NCI-H146 (cell line): ENCODE measurements at regions not wholly inside any gene's neighbourhood (a gene's known extent, or its start where the extent isn't known, plus 50 kb on each side); places are given as distances from the start of the nearest gene placed in this dataset.
"Not testable (repeated sequence)": the region's sequence is repeated elsewhere in the genome, so short reads cannot be mapped to it uniquely, and the experiment has no call there.

Source experiments
- DNase-seq: peaks from one replicate; lab custom pipeline; 2025; lab: John Stamatoyannopoulos, UW

DNA sequence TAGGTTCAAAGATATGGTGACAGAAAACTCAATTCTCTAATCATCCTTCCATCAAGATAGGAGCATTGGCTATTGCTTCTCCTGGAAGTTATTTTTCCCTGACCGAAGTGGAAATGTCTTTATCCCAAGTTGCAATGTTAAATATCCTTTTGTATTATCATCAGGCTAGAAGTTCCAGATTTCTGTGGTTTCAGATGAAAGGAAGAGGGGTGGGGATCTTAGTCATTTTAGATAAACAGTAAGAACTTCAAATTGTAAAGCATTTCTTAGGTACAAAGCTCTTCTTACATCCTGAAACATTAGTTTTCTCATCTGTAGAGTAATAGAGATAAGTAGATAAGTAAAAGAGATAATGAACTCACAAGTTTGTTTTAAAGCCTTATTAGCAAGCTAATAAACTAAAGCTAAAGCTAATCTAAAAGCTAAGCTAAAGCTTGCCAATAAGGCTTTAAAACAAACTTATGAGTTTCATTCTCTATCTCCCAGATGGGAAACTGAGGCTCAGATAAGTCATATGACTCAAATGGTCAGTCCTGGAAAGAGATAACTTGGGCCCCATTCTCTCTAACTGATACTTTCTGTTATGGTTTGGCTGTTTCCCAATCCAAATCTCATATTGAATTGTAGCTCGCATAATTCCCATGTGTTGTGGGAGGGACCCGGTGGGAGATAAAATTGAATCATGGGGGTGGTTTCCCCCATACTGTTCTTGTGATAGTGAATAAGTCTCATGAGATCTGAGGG, 99.2 kb upstream of the KCNK2 start:
- no peak for DNase-seq

DNA sequence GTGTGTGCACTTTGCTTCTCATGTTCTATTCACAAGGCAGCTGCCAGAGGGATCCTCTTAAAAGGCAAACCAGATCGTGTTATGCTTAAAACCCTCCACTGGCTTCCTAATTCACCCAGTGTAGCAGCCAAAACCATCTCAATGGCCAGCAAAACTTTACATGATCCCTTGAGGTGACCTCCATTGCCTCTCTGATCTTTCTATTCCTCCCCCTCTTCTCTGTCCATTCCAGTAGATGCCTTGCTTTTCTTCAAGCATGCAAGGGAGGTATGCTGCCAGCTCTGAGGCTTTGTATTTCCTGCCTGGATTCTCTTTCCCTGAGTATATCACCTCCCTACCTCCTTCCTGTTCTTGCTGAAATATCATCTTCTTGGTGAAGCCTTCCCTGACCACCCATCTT, 93.2 kb upstream of the KCNK2 start:
- DNase-seq = no peak

DNA sequence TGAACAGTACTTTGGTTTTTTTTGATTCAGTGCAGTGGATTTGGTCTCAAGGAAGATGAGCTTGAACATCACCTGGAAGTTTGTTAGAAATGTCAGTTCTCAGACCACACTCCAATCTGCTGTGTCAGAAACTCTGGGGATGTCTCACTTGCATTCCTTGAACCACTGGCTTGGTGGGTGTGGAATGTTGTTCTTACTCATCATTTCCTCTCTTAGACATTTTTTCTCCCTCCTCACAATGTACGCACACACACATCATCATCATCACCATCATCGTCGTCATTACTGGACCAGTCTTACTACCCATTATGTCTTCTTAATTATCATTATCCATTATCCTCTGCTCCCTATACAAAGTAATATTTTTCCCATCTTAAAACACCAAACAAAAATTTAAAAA, 91.9 kb upstream of the KCNK2 start:
- no peak for DNase-seq

DNA sequence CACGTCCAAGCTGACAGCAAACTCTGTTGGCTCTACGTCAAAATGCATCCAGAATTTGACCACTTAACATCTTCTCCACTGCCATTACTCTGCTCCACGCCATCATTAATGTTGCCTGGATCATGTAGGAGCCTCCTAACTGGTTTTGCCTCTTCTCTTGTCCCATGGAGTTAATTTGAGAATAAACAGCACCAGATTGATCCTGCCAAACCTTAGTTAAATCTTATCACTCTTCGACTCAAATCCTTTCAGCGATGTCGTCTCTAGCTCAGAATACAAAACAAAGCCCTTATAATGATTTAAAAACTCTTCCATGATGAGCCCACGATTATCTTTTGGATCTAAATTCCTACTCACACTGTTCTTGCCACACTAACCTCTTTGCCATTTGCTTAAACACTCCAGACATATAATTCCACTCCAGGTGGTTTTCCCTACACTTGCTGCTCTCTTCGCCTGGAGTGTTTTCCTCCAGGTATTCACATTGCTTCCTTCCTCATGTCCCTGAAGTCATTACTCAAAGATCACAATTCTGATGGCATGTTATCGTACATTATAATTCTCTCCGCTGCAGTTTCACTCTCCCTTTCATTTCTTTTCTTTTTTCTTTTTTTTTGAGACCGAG, 90.7 kb upstream of the KCNK2 start:
- DNase-seq = no peak

DNA sequence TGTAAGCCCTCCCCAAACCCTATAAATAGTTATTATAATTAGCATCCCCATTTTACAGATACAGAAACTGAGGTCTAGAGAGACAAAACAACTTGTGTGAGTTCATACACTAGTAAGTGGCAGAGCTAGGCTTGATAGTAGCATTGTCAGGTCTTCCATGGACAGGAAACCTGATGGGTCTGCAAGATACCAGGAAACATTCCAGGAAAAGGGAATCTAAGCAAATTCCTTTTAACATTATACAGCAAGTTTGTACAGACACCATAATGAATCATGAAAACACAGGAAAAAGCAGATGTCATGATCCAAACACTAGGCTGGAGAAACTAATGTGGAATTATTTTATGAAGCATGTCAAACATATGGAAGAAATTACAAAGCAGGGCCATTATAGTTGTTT, 89.1 kb upstream of the KCNK2 start:
- DNase-seq = no peak

DNA sequence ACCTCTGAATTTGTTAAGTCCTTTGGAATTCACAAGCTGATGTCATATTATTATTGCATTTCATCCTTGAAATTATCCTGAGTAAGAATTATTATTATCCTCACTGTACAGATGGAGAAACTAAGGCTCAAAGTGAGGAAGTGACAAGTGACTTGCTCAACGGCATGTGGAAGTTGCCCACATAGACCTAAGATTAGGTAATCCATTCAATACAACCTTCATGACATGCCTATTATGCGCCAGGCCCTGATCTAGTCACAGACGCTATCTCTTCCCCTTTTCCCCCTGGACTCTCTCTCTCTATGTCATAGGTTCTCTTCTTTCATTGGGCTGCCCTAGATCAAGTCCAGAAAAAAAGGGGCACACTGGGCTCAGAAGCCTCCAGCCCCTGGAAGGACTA, 84.9 kb upstream of the KCNK2 start:
- no peak for DNase-seq

DNA sequence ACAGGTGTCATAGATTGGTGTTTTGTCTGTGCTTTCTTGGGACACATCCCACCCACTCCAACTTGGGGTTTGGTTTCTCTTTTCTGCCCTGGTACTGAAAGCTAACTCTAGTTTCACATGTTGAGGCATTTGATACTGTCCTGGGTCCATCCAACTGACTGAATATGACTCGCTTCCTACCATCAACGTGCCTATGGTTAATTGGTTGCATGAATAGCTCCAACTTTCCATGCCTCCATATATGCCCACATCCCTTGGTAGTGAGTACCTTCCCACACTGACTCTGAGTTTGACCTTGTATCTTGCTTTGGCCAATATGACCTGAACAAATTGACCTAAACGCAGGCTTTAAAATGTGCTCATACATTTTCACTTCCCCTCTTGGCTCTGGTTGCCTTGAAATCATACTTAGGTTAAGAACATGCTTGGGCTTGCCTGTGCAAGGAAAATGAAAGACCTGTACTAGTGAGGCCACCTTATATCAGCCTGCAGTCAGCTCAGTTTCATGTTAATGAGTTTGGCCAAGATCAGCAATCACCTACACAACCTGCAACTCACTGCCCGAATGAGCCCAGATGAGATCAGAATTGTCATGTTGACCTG, 81.0 kb upstream of the KCNK2 start:
- no peak for DNase-seq

DNA sequence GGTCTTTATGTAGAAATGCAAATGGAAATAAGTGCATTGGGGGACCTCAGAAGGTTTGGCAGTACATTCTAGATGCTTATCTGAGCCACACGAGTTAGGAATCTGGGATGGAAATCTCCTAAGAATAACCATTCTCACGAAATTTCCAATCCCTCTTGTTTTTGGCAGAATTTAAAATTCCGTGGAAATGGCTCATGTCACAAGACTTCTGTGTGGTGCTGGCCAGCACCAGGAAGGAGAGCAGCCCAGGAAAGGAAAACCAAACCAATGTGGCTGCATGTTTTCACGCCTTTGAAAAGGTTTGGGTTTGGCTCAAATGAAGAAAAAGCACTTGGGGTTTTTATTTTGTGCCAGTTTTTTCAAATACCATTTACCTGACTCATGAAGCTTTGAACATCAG, 80.1 kb upstream of the KCNK2 start:
- DNase-seq = no peak

DNA sequence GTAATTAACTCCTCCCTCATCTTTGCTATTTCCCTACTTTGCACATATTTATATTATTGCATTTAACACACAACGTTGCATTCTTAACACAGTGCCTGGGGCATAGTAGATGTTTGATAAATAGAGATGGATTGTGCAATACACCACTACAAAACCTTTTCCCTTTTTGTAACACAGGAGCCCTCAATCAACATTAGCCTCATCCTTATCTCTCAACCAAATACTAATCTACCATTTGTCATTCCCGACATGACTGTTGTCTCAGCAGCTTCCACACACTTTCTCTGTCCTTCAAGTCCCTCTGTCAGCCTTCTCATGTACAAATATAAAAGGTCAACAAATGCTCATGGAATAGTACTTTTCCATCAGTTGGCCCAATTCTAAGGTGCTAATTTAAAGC, 78.9 kb upstream of the KCNK2 start:
- DNase-seq = peak; percentile 5

DNA sequence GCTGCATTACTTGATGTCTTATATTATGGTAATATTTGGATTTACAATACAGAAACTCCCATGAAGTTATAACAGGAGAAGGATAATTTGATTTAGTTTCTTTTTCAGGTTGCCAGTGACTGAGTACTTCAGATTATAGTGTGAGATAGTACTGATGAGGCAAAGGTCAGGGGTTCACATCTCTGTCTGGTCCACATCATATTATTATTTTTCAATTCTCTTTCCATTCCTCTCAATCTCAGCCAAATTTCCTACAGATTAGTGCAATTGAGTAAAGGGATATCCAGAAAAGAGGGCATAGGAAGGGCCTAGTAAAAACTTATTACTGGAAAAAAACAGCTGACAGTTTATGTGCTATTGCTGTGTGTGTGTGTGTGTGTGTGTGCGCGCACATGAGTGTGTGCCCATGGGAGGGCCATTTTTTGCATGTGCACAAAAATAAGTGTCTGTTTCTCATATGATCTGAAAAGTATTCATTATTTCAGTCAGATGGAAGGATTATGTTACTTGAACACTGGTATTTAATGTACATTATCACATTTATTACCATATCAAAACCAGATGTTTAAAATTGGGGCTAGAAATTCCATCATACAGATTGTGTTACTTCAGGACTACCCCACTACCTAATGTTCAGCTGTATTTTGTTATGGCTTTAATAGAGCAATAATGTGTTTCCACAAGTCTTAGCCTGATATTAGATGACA, 78.3 kb upstream of the KCNK2 start:
- no peak for DNase-seq

DNA sequence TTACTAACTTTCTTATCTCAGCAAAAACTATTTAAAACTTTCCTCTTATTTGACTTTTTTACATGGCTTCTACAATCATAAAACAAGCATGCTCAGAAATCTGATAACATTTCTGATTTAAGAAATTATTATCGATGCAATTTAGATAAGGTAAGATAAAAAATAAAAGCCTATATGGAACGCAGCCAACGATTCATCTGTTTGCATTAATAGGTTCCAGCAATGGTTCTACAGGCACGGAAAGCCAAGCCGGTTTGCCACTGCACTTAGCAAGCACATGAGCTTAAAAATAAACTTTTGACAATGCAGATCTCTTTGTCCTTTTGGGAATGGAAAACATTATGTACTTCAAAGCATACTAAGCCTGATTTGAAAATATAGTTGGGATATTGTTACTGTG, 77.5 kb upstream of the KCNK2 start:
- DNase-seq = peak; percentile 27

DNA sequence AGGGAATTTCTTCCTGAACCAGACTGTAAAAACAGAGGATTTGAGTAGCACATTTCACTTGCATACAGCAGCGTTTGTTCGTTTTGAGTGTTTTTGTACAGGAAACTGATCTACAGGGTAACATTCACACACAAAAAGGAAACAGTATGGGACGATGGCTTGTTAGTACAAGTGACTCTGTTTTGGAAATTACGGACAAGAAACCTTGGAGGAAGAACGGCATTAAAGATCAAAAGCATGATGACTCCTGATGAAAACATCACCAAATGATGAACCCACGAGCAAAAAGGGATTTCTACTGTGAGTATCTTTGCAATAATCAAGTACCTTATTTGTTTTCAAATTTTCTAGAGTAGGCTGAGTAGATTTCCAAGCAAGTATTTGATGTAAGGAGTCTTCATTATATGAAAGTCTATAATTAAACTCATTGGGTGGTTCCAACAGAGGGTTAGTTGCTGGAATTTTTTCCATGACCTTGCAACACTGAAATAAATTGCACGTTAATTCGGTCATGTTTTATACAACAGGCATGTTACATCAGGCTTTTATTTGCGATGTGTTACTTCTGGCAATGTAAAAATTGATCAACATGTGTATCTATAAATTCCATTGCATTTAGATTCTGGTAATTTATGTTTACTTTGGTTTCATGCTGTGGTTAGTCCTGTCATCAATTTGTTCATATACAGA, 76.7 kb upstream of the KCNK2 start:
- no peak for DNase-seq

DNA sequence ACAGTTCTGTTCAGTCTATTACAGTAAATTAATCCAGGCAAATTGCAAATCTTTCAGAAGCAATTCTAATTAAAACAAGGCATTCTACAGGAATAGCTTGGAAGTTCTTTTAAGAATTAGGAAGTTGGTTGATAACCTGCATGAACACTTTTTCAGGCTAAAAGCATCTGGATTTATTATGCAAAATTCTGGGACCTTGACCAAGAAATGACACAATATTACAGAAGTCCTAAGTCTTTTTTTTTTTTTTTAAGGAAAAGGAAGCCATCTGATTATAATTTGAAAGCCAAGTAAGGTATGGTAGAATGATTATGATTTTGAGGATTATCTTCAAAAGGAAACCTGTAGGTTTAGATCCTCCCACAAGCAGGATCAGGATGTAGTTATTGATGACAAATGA, 74.7 kb upstream of the KCNK2 start:
- no peak for DNase-seq

DNA sequence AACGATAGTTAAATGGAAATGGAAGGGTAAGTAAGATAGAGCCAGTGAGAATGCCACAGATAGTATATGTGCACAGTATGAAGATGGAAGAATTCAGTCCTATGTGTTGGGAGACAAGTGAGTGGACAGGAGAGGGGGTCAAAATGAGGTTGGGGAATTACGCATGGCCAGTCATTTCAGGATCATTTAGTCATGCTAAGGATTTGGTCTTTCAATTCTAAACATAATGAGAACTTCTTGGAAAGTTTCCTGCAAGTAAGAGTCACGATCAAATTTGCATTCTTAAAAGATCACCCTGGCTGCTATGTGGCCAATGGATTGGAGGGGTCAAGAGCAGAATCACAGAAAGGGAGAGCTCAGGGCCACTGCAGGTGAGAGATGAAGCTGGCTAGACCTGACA, 64.0 kb upstream of the KCNK2 start:
- DNase-seq = no peak

DNA sequence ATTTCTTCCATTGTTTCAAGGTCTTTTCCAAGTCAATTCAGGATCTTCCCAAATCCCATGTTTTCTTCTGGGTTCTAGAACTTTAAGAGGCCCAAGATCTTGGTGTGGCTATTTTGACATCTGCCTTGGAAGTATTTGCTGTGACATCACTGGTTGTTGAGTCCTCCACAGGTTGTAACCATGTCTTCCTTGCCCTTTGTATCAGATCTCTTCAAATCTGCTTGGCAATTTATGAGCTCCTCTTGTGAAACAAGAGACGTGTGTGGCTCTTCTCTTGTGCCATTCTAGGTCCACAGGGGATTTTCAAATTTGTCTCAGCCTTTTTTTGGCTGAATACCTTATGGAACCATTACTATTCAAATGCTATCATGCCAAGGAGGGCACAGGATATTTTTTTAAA, 60.3 kb upstream of the KCNK2 start:
- no peak for DNase-seq

DNA sequence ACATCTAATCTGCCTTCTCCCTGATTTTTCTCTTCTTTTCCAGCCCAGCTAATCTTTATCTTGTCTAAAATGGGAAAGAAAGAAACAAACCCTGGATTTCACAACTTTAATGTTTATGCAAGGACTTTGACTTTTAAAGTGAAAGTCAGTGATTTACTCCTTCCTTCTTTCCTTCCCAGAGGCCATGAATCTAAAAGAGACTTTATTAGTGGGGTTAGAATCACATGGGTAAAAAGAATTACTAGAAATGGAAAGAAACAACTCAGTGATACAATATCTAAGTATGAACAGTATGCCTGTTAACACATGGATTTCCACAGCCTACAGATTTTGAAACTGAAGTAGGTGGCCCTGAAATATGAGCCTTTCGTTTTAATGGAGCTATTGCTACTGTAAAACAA, 59.8 kb upstream of the KCNK2 start:
- DNase-seq = no peak

DNA sequence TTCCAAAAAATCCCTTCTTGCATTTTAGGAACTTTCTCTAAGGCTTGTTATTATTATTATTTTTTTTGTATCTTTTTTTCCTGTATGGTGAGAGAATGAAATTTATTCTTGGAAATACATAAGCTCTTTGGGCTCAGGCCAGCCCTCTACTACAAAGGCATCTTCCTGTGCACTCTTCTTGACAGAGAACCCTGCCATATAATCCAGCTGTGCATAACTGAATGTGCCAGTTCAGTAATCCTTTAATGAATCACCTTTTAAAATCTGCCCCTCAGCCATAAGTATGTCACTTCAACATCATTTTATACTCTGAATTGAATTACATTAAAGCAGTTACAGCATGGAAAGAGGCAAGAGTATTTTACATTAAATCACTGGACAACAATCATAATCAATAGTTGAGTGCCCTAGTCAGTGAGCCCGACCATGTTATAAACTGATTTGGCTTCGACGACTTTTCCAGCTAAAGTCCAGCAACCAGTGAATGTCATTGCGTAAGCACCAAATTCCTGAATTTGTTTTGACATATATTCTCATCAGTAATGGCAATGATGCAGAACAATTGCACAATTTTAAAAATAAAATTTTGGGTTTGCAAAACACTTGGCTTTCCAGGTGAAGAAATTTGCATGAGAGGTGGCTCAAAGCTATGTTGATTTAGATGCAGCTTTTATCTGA, 59.2 kb upstream of the KCNK2 start:
- no peak for DNase-seq

DNA sequence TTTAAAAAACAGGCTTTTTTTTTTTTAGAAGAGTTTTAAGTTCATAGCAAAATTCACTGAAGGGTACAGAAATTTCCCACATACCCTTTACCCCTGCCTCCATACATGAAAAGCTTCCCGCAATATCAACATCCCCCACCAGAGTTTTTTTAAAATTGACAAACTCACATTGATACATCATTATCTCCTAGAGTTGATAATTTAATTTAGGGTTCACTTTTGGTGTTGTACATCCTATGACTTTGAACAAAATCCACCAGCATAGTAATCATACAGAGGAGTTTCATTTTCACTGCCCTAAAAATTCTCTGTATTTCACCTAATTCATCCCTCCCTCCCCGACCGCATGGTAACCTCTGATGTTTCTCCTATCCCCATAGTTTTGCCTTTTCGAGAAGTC, 53.6 kb upstream of the KCNK2 start:
- DNase-seq = no peak

DNA sequence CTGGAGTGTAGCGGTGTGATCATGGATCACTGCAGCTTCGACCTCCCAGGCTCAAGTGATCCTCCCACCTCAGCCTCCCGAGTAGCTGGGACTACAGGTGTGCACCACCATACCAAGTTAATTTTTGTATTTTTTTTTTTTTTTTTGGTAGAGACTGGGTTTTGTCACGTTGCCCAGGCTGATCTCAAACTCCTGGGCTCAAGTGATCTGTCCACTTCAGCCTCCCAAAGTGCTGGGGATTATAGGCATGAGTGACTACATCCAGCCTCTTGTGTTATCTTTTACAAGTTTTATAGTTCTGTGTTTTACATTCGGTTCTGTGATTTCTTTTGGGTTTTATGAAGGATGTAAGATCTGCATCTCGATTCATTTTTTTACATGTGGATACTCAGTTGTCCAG, 52.0 kb upstream of the KCNK2 start:
- not testable (repeated sequence) for DNase-seq

DNA sequence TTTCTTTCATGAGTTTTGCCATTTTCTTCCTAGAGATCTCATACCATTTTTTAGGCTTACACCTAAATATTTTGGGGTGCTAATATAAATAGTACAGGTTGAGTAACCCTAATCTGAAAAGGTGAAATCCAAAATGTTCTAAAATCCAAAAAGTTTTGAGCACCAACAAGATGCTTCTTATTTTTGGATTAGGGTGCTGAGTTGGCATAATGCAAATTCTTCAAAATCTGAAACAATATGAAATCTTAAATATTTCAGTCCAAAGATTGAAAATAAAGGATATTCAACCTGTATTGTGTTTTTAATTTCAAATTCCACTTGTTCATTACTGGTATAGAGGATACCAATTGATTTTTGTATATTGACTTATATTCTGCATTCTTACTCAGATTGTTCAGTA, 51.1 kb upstream of the KCNK2 start:
- DNase-seq = no peak
